ENCODE measurements at regions not wholly inside any gene's neighbourhood (a gene's known extent, or its start where the extent isn't known, plus 50 kb on each side); places are given as distances from the start of the nearest gene placed in this dataset.
"Not testable (repeated sequence)": the region's sequence is repeated elsewhere in the genome, so short reads cannot be mapped to it uniquely, and the experiment has no call there.

- DNase-seq, result no peak
Measured at GRCh38 chr6:16902502-16902901, 141.2 kb upstream of the ATXN1 start.

GRCh38 chr6:16901782-16902181 is 140.5 kb upstream of the ATXN1 start:
- peak; percentile 66 for DNase-seq

GRCh38 chr6:16901306-16901705 is 140.0 kb upstream of the ATXN1 start:
- DNase-seq, result no peak

DNA sequence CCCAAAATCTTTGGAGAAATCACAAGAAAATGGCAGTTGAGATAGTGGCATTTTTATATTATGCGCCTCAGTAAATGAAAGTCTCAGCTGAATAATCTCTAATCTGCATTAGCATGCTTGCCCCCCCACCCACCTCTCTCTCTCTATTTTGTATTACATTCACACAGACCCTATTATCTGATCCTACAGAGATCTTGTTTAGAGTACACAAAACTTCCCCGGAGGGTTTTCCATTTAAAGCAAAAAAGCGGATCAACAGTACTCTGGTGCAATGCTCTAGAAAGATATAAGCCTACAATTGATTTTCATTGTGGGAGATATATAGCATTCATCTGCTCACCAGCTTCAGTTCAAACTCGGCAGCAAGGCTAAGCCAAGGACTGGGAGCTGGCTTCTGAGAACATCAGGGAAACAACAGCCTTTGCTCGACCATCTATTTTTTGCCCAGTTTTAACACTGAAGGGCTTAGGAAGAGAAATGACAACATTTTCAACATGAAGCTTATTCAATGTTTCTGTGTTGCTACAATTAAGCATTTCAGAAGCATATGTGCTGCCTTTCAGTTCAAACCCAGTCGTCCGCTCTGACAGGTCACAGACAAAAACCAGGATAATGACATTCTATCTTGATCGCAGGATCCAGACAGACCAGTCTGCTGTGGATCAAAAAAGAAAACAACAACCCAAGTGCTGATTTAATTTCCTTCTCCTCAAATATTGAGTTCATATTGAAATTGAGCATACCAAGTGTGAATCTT is 137.6 kb upstream of the ATXN1 start:
- no peak for DNase-seq

GRCh38 chr6:16897669-16898068 is 136.4 kb upstream of the ATXN1 start:
- no peak for DNase-seq

GRCh38 chr6:16894301-16894700 is 133.0 kb upstream of the ATXN1 start:
- DNase-seq, result no peak

DNA sequence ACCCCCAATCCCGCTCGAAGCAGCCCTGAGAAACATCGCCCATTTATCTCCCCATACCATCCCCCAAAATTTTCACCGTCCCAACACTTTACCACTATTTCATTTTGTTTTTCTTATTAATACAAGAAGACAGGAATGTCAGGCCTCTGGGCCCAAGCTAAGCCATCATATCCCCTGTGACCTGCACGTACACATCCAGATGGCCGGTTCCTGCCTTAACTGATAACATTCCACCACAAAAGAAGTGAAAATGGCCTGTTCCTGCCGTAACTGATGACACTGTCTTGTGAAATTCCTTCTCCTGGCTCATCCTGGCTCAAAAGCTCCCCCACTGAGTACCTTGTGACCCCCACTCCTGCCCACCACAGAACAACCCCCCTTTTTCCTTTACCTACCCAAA is 129.8 kb upstream of the ATXN1 start:
- DNase-seq, result not testable (repeated sequence)

- DNase-seq, result no peak
Measured at GRCh38 chr6:16885411-16886160, 124.3 kb upstream of the ATXN1 start.

GRCh38 chr6:16884526-16884925 is 123.3 kb upstream of the ATXN1 start:
- DNase-seq, result no peak

GRCh38 chr6:16883414-16883813 is 122.2 kb upstream of the ATXN1 start:
- no peak for DNase-seq

- no peak for DNase-seq
Measured at GRCh38 chr6:16882230-16882629, 121.0 kb upstream of the ATXN1 start.

GRCh38 chr6:16876852-16877251 is 115.6 kb upstream of the ATXN1 start:
- not testable (repeated sequence) for DNase-seq

- DNase-seq, result no peak
Measured at GRCh38 chr6:16876201-16876600, 114.9 kb upstream of the ATXN1 start.

GRCh38 chr6:16873698-16874097 is 112.4 kb upstream of the ATXN1 start:
- no peak for DNase-seq

- DNase-seq, result no peak
Measured at GRCh38 chr6:16872543-16873235, 111.4 kb upstream of the ATXN1 start.

GRCh38 chr6:16871047-16871446 is 109.8 kb upstream of the ATXN1 start:
- DNase-seq, result no peak

GRCh38 chr6:16868968-16869367 is 107.7 kb upstream of the ATXN1 start:
- no peak for DNase-seq

DNA sequence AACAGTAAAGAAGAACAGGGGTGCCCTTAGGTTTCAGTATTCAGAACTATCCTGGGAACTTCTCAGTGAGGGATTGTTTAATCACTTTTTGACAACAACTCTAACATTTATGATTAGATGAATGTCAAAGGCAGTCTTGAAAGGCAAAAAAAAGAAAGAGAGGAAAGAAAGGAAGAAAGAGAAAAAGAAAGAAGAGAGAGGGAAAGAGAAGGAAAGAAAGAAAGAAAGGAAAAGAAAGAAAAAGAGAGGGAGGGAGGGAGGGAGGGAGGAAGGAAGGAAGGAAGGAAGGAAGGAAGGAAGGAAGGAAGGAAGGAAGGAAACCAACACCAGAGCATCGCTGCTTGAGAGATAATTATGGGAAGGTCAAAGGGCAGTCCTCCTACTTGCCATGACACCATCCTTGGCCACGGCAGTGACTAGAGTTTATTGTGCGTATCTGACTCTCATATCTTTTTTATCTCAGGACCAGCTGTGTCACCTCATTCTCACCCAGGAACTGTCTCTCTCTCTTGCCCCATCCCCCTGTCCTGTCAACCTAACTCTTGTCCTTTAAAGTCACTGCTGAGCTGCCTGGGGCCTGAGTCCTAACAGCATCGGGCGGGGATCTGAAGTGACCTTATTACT is 96.8 kb upstream of the ATXN1 start:
- DNase-seq, result no peak

DNA sequence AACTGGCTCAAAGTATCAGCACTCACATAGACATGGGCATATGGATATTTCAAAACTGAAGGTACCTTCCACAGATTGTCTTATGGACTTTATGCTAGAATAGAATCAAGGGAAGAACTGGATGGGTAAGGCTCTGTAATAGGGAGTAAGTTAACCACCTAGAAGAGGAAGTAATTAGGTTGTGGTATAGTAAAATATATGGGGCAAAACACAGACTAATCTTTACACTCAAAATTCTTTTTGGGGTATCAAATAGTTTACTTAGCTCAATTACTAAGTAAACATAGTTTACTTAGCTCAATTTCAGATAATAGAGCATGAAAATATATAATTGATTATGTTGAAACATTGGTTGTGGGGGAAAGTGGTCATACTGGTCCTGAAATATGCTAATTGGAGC is 94.2 kb upstream of the ATXN1 start:
- DNase-seq, result no peak

- DNase-seq, result no peak
Measured at GRCh38 chr6:16854986-16855385, 93.7 kb upstream of the ATXN1 start.

DNA sequence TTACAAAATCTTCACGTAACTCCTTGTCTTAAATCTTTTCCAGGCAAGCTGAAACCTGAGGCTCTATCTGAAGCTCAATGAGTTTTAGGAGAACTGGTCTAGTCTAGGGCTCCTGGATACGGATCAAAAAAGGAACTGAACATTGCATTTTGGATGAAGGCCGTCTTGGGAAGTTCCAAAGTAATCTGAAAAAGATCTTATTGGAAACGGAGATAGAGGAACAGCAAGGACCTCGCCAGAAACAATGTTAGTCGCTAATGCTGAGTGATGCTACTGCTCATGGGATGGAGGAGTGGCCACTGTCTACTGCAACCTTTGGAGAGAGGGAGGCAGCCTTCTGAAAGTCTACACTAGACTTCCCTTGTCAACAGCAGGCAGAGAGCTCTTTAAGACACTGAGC is 91.4 kb upstream of the ATXN1 start:
- no peak for DNase-seq

GRCh38 chr6:16851758-16852157 is 90.5 kb upstream of the ATXN1 start:
- DNase-seq, result no peak

- DNase-seq, result no peak
Measured at GRCh38 chr6:16851044-16851540, 89.8 kb upstream of the ATXN1 start.

All from right hindlimb (tissue), 1 donor.